ENCODE measurements at regions not wholly inside any gene's neighbourhood (a gene's known extent, or its start where the extent isn't known, plus 50 kb on each side); places are given as distances from the start of the nearest gene placed in this dataset.

DNA sequence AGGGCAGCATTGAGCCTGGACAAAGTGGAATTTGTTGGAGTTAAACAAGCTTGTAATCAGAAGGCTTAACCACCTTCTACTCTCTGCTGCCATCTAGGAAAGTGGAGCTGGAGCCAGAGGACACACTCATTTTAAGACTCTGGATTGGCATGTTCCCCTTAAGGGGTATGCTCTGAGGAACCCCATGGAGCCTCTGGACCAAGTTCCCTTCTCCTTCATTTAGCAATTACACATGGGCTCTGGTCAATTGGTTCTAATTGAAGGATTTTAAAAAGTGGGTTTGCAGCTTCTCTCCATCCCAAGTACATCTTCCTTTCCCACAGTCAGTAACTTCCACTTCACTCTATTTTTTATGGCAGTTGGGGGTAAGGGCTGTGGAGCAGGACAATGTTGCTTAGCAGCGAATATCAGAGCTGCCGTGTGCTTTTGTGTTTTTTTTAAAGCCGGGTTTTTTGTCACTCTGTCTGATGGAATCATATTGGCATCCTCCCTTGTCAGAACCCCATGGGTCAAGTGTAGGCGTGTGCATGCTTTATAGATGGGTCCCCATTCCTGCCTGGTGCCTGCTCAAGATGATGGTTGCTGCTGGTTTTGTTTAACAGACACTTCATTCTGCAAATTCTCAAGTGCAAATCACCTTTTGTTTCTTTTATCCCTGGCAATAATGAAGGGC is 330.7 kb upstream of the ADAMTSL1 start (continued):
- no peak for TF ChIP-seq CENPBD1 (CRISPR knock-in tag; IDR thresholded peaks at IDR 0.05; ENCODE audit: borderline replicate concordance, low read depth)

GRCh38 chr9:18146329-18146728 is 327.6 kb upstream of the ADAMTSL1 start:
- Histone ChIP-seq H3K9ac (ENCODE audit: insufficient read depth, low read depth, low read length) (no peak overlapping the region), H3K4me1 (ENCODE audit: insufficient read depth, low read length) (no peaks in the 10 kb centered on the region), H3K36me3 (replicated peaks in 1 of 2; ENCODE audit: control insufficient read depth in 1 of 2, insufficient read depth in 2 of 2, low read length in 2 of 2) (no peaks in the 10 kb centered on the region), H3K9me3 (ENCODE audit: low read length) (no peaks in the 10 kb centered on the region), H3K4me2 (ENCODE audit: low read depth, low read length) (no peak overlapping the region), H2AFZ (ENCODE audit: low read length) (no peak overlapping the region), H3K27me3 (ENCODE audit: control insufficient read depth in 1 of 2, insufficient read depth in 2 of 2, low read length in 2 of 2) (no peaks in the 10 kb centered on the region), H4K20me1 (ENCODE audit: insufficient read depth, low read length) (no peaks in the 10 kb centered on the region), H3K79me2 (ENCODE audit: insufficient read depth, low read length) (no peaks in the 10 kb centered on the region), H3K27ac (ENCODE audit: extremely low read length, insufficient read depth, low read length) (no peak overlapping the region), H3K4me3 (replicated peaks in 1 of 3; ENCODE audit: insufficient read depth in 1 of 3, low read depth in 2 of 3, low read length in 3 of 3) (no peak overlapping the region)
- ChIA-PET CTCF (ENCODE audit: low intra/inter-chr PET ratio, low total read pairs) (no interaction called here), POLR2A (no interaction called here)
- in situ Hi-C loops (cut with HindIII; ENCODE audit: extremely low pct_ligation_motif_present, low pct_unique_long_range_greater_than_20kb) (no loop called here), intact Hi-C loops (cut with micrococcal nuclease; ENCODE audit: unreplicated experiment) (no loop called here)
- TF ChIP-seq, protein P1, sequence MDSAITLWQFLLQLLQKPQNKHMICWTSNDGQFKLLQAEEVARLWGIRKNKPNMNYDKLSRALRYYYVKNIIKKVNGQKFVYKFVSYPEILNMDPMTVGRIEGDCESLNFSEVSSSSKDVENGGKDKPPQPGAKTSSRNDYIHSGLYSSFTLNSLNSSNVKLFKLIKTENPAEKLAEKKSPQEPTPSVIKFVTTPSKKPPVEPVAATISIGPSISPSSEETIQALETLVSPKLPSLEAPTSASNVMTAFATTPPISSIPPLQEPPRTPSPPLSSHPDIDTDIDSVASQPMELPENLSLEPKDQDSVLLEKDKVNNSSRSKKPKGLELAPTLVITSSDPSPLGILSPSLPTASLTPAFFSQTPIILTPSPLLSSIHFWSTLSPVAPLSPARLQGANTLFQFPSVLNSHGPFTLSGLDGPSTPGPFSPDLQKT (CRISPR knock-in tag; IDR thresholded peaks at IDR 0.05; ENCODE audit: borderline replicate concordance): no peak
- TF ChIP-seq, protein P2, sequence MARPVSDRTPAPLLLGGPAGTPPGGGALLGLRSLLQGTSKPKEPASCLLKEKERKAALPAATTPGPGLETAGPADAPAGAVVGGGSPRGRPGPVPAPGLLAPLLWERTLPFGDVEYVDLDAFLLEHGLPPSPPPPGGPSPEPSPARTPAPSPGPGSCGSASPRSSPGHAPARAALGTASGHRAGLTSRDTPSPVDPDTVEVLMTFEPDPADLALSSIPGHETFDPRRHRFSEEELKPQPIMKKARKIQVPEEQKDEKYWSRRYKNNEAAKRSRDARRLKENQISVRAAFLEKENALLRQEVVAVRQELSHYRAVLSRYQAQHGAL (CRISPR knock-in tag; IDR thresholded peaks at IDR 0.05; ENCODE audit: not compliant biosample characterization): no peak
- TF ChIP-seq ZNF510 (CRISPR knock-in tag; IDR thresholded peaks at IDR 0.05; ENCODE audit: low read depth) (no peak), ZNF615 (CRISPR knock-in tag; IDR thresholded peaks at IDR 0.05; ENCODE audit: borderline replicate concordance) (no peak), MAF1 (CRISPR knock-in tag; IDR thresholded peaks at IDR 0.05; ENCODE audit: borderline replicate concordance) (no peak), SPEN (CRISPR knock-in tag; IDR thresholded peaks at IDR 0.05; ENCODE audit: low read depth) (no peak), RBFOX2 (IDR thresholded peaks at IDR 0.05; ENCODE audit: low read depth, low read length) (no peak)
- DNase-seq (ENCODE audit: low spot score): no peak
- no peak for FAIRE-seq
- no TSS peak for BruUV-seq (replicated peaks)
- ATAC-seq: no peak
- under 1% methylated on average over 3 of the region's 3 CpGs for WGBS (ENCODE audit: low lambda C conversion rate)

Measured in HepG2 (cell line).